Osteoblast (primary cell): ENCODE measurements at regions not wholly inside any gene's neighbourhood (a gene's known extent, or its start where the extent isn't known, plus 50 kb on each side); places are given as distances from the start of the nearest gene placed in this dataset.

Source experiments
- DNase-seq: peaks from one replicate; pipeline ENCODE4 v3.0.0; 2011; ENCODE audit warnings: low spot score, mixed read lengths; ENCODE audit not compliant: insufficient read length; ENCODE audit errors: missing footprints
- H2AFZ ChIP-seq: 2 replicates; pipeline ENCODE4 v1.6.0; 2011; ENCODE audit warnings: mild to moderate bottlenecking, low read length
- H3K27ac ChIP-seq: 2 replicates; pipeline ENCODE4 v1.5.1; 2011; ENCODE audit warnings: mild to moderate bottlenecking, low read depth, low read length, moderate library complexity
- H3K27me3 ChIP-seq: 2 replicates; pipeline ENCODE4 v1.6.0; 2012; ENCODE audit warnings: mild to moderate bottlenecking, control low read depth, inconsistent platforms, low read length, moderate library complexity; ENCODE audit not compliant: insufficient read depth
- H3K36me3 ChIP-seq: 2 replicates; pipeline ENCODE4 v1.5.1; 2011; ENCODE audit warnings: mild to moderate bottlenecking, low read length, control low read depth, moderate library complexity; ENCODE audit not compliant: insufficient read depth
- H3K4me1 ChIP-seq: 2 replicates; pipeline ENCODE4 v1.5.1; 2011; ENCODE audit warnings: mild to moderate bottlenecking, low read length, control low read depth, moderate library complexity; ENCODE audit not compliant: insufficient read depth
- H3K4me2 ChIP-seq: 2 replicates; pipeline ENCODE4 v1.6.0; 2011; ENCODE audit warnings: mild to moderate bottlenecking, low read length; ENCODE audit not compliant: insufficient read depth
- H3K4me3 ChIP-seq: fragments of 200-600 bp; sonication (generic); 3 replicates; pipeline ENCODE4 v1.5.1; 2012; ENCODE audit warnings: mild to moderate bottlenecking, low read length, inconsistent platforms; ENCODE audit not compliant: insufficient read depth
- H3K79me2 ChIP-seq: 2 replicates; pipeline ENCODE4 v1.6.0; 2012; ENCODE audit warnings: mild to moderate bottlenecking, low read length, control low read depth, inconsistent platforms; ENCODE audit not compliant: insufficient read depth
- H3K9me3 ChIP-seq: 2 replicates; pipeline ENCODE4 v1.5.1; 2011; ENCODE audit warnings: low read depth, low read length, control low read depth
- H4K20me1 ChIP-seq: 2 replicates; pipeline ENCODE4 v1.6.0; 2012; ENCODE audit warnings: mild to moderate bottlenecking, low read length, control low read depth; ENCODE audit not compliant: insufficient read depth
- CTCF ChIP-seq: IDR thresholded peaks from 2 replicates; pipeline ENCODE4 v1.5.1; 2011; ENCODE audit warnings: mild to moderate bottlenecking, low read depth, low read length, moderate library complexity; ENCODE audit errors: extremely low read depth

GRCh38 chr6:98380589-98380988, 453.8 kb upstream of the POU3F2 start:
- Histone ChIP-seq H3K27ac (no peak overlapping the region), H3K4me1 (no peaks in the 10 kb centered on the region), H3K27me3 (no peaks in the 10 kb centered on the region), H3K4me3 (no peak overlapping the region), H3K36me3 (no peaks in the 10 kb centered on the region), H3K9me3 (no peaks in the 10 kb centered on the region), H3K79me2 (no peaks in the 10 kb centered on the region), H2AFZ (no peak overlapping the region), H4K20me1 (no peaks in the 10 kb centered on the region), H3K4me2 (no peak overlapping the region)
- no peak for DNase-seq
- TF ChIP-seq CTCF: no peak

- Histone ChIP-seq H4K20me1 (no peaks in the 10 kb centered on the region), H3K79me2 (no peaks in the 10 kb centered on the region), H3K36me3 (no peaks in the 10 kb centered on the region), H3K27me3 (no peaks in the 10 kb centered on the region), H3K4me1 (no peaks in the 10 kb centered on the region), H2AFZ (no peak overlapping the region), H3K27ac (no peak overlapping the region), H3K4me3 (no peak overlapping the region), H3K9me3 (peaks cover under 1% of the 10 kb centered on the region), H3K4me2 (no peak overlapping the region)
- DNase-seq: no peak
- no peak for TF ChIP-seq CTCF
Measured at GRCh38 chr6:98382246-98382645, 452.1 kb upstream of the POU3F2 start.

- H3K4me2 ChIP-seq: no peak overlapping the region
- no peak overlapping the region for H2AFZ ChIP-seq
- TF ChIP-seq CTCF: no peak
- H3K9me3 ChIP-seq: peaks cover 2% of the 10 kb centered on the region
- H3K4me3 ChIP-seq: no peak overlapping the region
- H3K4me1 ChIP-seq: no peaks in the 10 kb centered on the region
- H4K20me1 ChIP-seq: no peaks in the 10 kb centered on the region
- no peak overlapping the region for H3K27ac ChIP-seq
- no peaks in the 10 kb centered on the region for H3K27me3 ChIP-seq
- no peak for DNase-seq
- H3K79me2 ChIP-seq: no peaks in the 10 kb centered on the region
- no peaks in the 10 kb centered on the region for H3K36me3 ChIP-seq
Measured at GRCh38 chr6:98384334-98384733, 450.0 kb upstream of the POU3F2 start.

- Histone ChIP-seq H3K79me2 (no peaks in the 10 kb centered on the region), H3K4me2 (no peak overlapping the region), H3K27me3 (no peaks in the 10 kb centered on the region), H3K27ac (no peak overlapping the region), H3K9me3 (peaks cover 2% of the 10 kb centered on the region), H2AFZ (no peak overlapping the region), H3K36me3 (no peaks in the 10 kb centered on the region), H3K4me3 (no peak overlapping the region), H3K4me1 (no peaks in the 10 kb centered on the region), H4K20me1 (no peaks in the 10 kb centered on the region)
- DNase-seq: no peak
- TF ChIP-seq CTCF: no peak
Measured at GRCh38 chr6:98384801-98385200, 449.6 kb upstream of the POU3F2 start.
